H9 (cell line): ENCODE measurements at regions not wholly inside any gene's neighbourhood (a gene's known extent, or its start where the extent isn't known, plus 50 kb on each side); places are given as distances from the start of the nearest gene placed in this dataset.

Source experiments
- DNase-seq: peaks from one replicate; pipeline ENCODE4 v3.0.0-alpha.2; 2017
- H2AFZ ChIP-seq: one replicate; pipeline ENCODE4 v1.6.1; 2013; ENCODE audit warnings: mild to moderate bottlenecking, low read length, control low read depth, moderate library complexity
- H2AK5ac ChIP-seq: 2 replicates; pipeline ENCODE4 v1.6.1; 2013; ENCODE audit warnings: low read length, control low read depth, mixed read lengths; ENCODE audit not compliant: insufficient read length
- H2BK120ac ChIP-seq: one replicate; pipeline ENCODE4 v1.6.1; 2013; ENCODE audit warnings: low read depth, mild to moderate bottlenecking, low read length, control low read depth, inconsistent platforms; ENCODE audit not compliant: poor library complexity, severe bottlenecking
- H2BK12ac ChIP-seq: 2 replicates; pipeline ENCODE4 v1.6.1; 2013; ENCODE audit warnings: low read length, control low read depth, mixed read lengths, low read depth; ENCODE audit not compliant: insufficient read length
- H2BK15ac ChIP-seq: 2 replicates; pipeline ENCODE4 v1.6.1; 2013; ENCODE audit warnings: low read depth, low read length, control low read depth
- H2BK20ac ChIP-seq: one replicate; pipeline ENCODE4 v1.6.1; 2013; ENCODE audit warnings: low read depth, mild to moderate bottlenecking, low read length, control low read depth, inconsistent platforms; ENCODE audit not compliant: poor library complexity, severe bottlenecking
- H2BK5ac ChIP-seq: 2 replicates; pipeline ENCODE4 v1.6.1; 2013; ENCODE audit warnings: low read length, control low read depth, mixed read lengths; ENCODE audit not compliant: insufficient read length
- H3K14ac ChIP-seq: 2 replicates; pipeline ENCODE4 v1.6.1; 2013; ENCODE audit warnings: low read length, control low read depth; ENCODE audit not compliant: insufficient read depth
- H3K18ac ChIP-seq: 2 replicates; pipeline ENCODE4 v1.6.1; 2013; ENCODE audit warnings: low read depth, mild to moderate bottlenecking, mixed read lengths, low read length, control low read depth; ENCODE audit not compliant: insufficient read length
- H3K23ac ChIP-seq: 2 replicates; pipeline ENCODE4 v1.6.1; 2013; ENCODE audit warnings: low read length, control low read depth, mixed read lengths, low read depth; ENCODE audit not compliant: insufficient read length
- H3K23me2 ChIP-seq: 2 replicates; pipeline ENCODE4 v1.6.1; 2013; ENCODE audit warnings: low read depth, mild to moderate bottlenecking, mixed read lengths, low read length, control low read depth; ENCODE audit not compliant: insufficient read length, poor library complexity, severe bottlenecking
- H3K27ac ChIP-seq: 2 replicates; pipeline ENCODE4 v1.5.1; 2013; ENCODE audit warnings: low read length, control low read depth, mixed read lengths, low read depth; ENCODE audit not compliant: insufficient read length
- H3K27me3 ChIP-seq: 2 replicates; pipeline ENCODE4 v1.6.1; 2013; ENCODE audit warnings: low read length, control low read depth, inconsistent platforms; ENCODE audit not compliant: insufficient read depth
- H3K4ac ChIP-seq: 2 replicates; pipeline ENCODE4 v1.6.1; 2013; ENCODE audit warnings: low read depth, mild to moderate bottlenecking, control low read depth, inconsistent platforms, low read length, moderate library complexity
- H3K4me1 ChIP-seq: 2 replicates; pipeline ENCODE4 v1.6.1; 2013; ENCODE audit warnings: low read length, control low read depth, inconsistent platforms; ENCODE audit not compliant: insufficient read depth
- H3K4me2 ChIP-seq: 2 replicates; pipeline ENCODE4 v1.6.1; 2013; ENCODE audit warnings: low read length, control low read depth, mixed read lengths; ENCODE audit not compliant: insufficient read length, insufficient read depth
- H3K56ac ChIP-seq: 2 replicates; pipeline ENCODE4 v1.6.1; 2013; ENCODE audit warnings: low read depth, mild to moderate bottlenecking, mixed read lengths, low read length, control low read depth; ENCODE audit not compliant: insufficient read length
- H3K79me1 ChIP-seq: 2 replicates; pipeline ENCODE4 v1.6.1; 2013; ENCODE audit warnings: low read depth, mild to moderate bottlenecking, moderate library complexity, low read length, control low read depth, inconsistent platforms; ENCODE audit not compliant: insufficient read depth, poor library complexity, severe bottlenecking
- H3K79me2 ChIP-seq: 2 replicates; pipeline ENCODE4 v1.6.1; 2013; ENCODE audit warnings: low read length, control low read depth, inconsistent platforms; ENCODE audit not compliant: insufficient read depth
- H3K9ac ChIP-seq: 2 replicates; pipeline ENCODE4 v1.6.1; 2013; ENCODE audit warnings: low read length, control low read depth, mixed read lengths; ENCODE audit not compliant: insufficient read length; ENCODE audit errors: extremely low read depth
- H3K9me3 ChIP-seq: one replicate; pipeline ENCODE4 v1.6.1; 2013; ENCODE audit warnings: low read depth, low read length, inconsistent platforms; ENCODE audit not compliant: control insufficient read depth
- H3T11ph ChIP-seq: one replicate; pipeline ENCODE4 v1.6.1; 2013; ENCODE audit warnings: mild to moderate bottlenecking, low read length, control low read depth, inconsistent platforms
- H4K20me1 ChIP-seq: one replicate; pipeline ENCODE4 v1.6.1; 2013; ENCODE audit not compliant: control insufficient read depth, insufficient read length, insufficient read depth
- H4K5ac ChIP-seq: 2 replicates; pipeline ENCODE4 v1.6.1; 2013; ENCODE audit warnings: low read depth, mild to moderate bottlenecking, mixed read lengths, low read length, control low read depth; ENCODE audit not compliant: insufficient read length
- H4K8ac ChIP-seq: replicated peaks from 2 replicates; pipeline ENCODE4 v1.6.1; 2013; ENCODE audit warnings: low read length, control low read depth, mixed read lengths, low read depth; ENCODE audit not compliant: insufficient read length
- H4K91ac ChIP-seq: 2 replicates; pipeline ENCODE4 v1.6.1; 2013; ENCODE audit warnings: low read depth, mild to moderate bottlenecking, moderate library complexity, mixed read lengths, low read length, control low read depth; ENCODE audit not compliant: insufficient read length
- H3K27ac Mint-ChIP-seq, 3 experiments: 2 replicates in 2 of 3; 3 replicates in 1 of 3; pipeline ENCODE4 v1.8.0; 2020 to 2021; ENCODE audit warnings: mixed read lengths in 3 of 3, mild to moderate bottlenecking in 1 of 3, moderate library complexity in 1 of 3
- H3K27me3 Mint-ChIP-seq: 2 replicates; pipeline ENCODE4 v1.8.0; 2021; ENCODE audit warnings: low read depth, mild to moderate bottlenecking, moderate library complexity, mixed read lengths
- H3K36me3 Mint-ChIP-seq, 3 experiments: 2 replicates in 2 of 3; 3 replicates in 1 of 3; pipeline ENCODE4 v1.8.0; 2020 to 2021; ENCODE audit warnings: low read depth in 3 of 3, mixed read lengths in 3 of 3; ENCODE audit not compliant: insufficient read depth in 1 of 3
- H3K4me1 Mint-ChIP-seq, 2 experiments: 2 replicates each; pipeline ENCODE4 v1.8.0; 2020; ENCODE audit warnings: mixed read lengths in 2 of 2
- H3K4me3 Mint-ChIP-seq, 2 experiments: 2 replicates in 1 of 2; 3 replicates in 1 of 2; pipeline ENCODE4 v1.8.0; 2020 to 2021; ENCODE audit warnings: mild to moderate bottlenecking in 2 of 2, mixed read lengths in 2 of 2, moderate library complexity in 1 of 2
- H3K9me3 Mint-ChIP-seq, 2 experiments: 2 replicates in 1 of 2; 3 replicates in 1 of 2; pipeline ENCODE4 v1.8.0; 2020; ENCODE audit warnings: mild to moderate bottlenecking in 2 of 2, mixed read lengths in 2 of 2, moderate library complexity in 1 of 2
- CTCF ChIP-seq: fragments of 200-600 bp; sonication (generic); conservative IDR thresholded peaks from 3 replicates; pipeline ENCODE4 v1.8.0; 2021; ENCODE audit warnings: antibody characterized with exemption, mild to moderate bottlenecking
- WGBS: extraction: QIAGEN DNeasy Blood & Tissue Kit; methylation state at CpG from one replicate; pipeline ENCODE4 v1.1.7; 2013; ENCODE audit warnings: missing lambda C conversion rate, low lambda C conversion rate, mixed read lengths; ENCODE audit not compliant: insufficient read length; ENCODE audit errors: extremely low coverage; 5-methylcytosine and 5-hydroxymethylcytosine counted together

- no CpG with 5 or more reads among the region's 3 CpGs for WGBS
These were observed 249.2 kb downstream of the NR2F1-AS1 start for GRCh38 chr5:93331863-93332262.

More at GRCh38 chr5:93331863-93332262, 249.2 kb downstream of the NR2F1-AS1 start:
- H2BK20ac ChIP-seq: no peak overlapping the region
- no peak overlapping the region for H3K27ac ChIP-seq
- H4K20me1 ChIP-seq: no peaks in the 10 kb centered on the region
- no peak for DNase-seq
- H3K4ac ChIP-seq: no peak overlapping the region
- H2BK5ac ChIP-seq: no peak overlapping the region
- H3T11ph ChIP-seq: no peak overlapping the region
- H3K79me2 ChIP-seq: no peaks in the 10 kb centered on the region
- no peaks in the 10 kb centered on the region for H3K9me3 Mint-ChIP-seq
- no peak overlapping the region for H2AK5ac ChIP-seq
- H3K4me1 ChIP-seq: no peaks in the 10 kb centered on the region
- no peak overlapping the region for H4K91ac ChIP-seq
- H3K36me3 Mint-ChIP-seq: no peaks in the 10 kb centered on the region; a peak in 1 of 7 replicates
- H3K4me2 ChIP-seq: no peak overlapping the region
- H2BK12ac ChIP-seq: no peak overlapping the region
- no peak overlapping the region for H3K14ac ChIP-seq
- no peak overlapping the region for H3K56ac ChIP-seq
- H3K23me2 ChIP-seq: no peaks in the 10 kb centered on the region
- no peak overlapping the region for H2AFZ ChIP-seq
- H2BK15ac ChIP-seq: no peak overlapping the region
- H3K9me3 ChIP-seq: no peaks in the 10 kb centered on the region
- no peaks in the 10 kb centered on the region for H3K27me3 ChIP-seq
- peaks cover 1% of the 10 kb centered on the region; the same call in 1 of the 2 replicates for H3K27me3 Mint-ChIP-seq
- no peak overlapping the region for H3K27ac Mint-ChIP-seq
- TF ChIP-seq CTCF: no peak
- H3K9ac ChIP-seq: no peak overlapping the region
- H3K79me1 ChIP-seq: no peaks in the 10 kb centered on the region
- no peak overlapping the region for H3K23ac ChIP-seq
- no peak overlapping the region for H4K8ac ChIP-seq
- H3K18ac ChIP-seq: no peak overlapping the region
- H4K5ac ChIP-seq: no peak overlapping the region
- no peak overlapping the region for H2BK120ac ChIP-seq
- H3K4me3 Mint-ChIP-seq: no peak overlapping the region
- H3K4me1 Mint-ChIP-seq: no peaks in the 10 kb centered on the region
